HepG2 (cell line): ENCODE measurements at regions not wholly inside any gene's neighbourhood (a gene's known extent, or its start where the extent isn't known, plus 50 kb on each side); places are given as distances from the start of the nearest gene placed in this dataset.

ENCODE experiments used
- ATAC-seq: fragments of 200-7000 bp; cut with Tn5 transposase; 3 replicates; pipeline ENCODE4 v1.9.1; 2020; ENCODE audit warnings: mild to moderate bottlenecking, moderate library complexity
- BruUV-seq: library from RNA; stranded (reverse); fragments of 400-500 nt; replicated peaks from 2 replicates; lab custom pipeline; 2021; lab: Mats Ljungman, UMichigan
- CTCF ChIA-PET: fragments of 300-600 bp; formaldehyde crosslinking; extraction: SDS; loops from one replicate; lab custom pipeline; 2021; ENCODE audit warnings: low total read pairs, inconsistent platforms, low intra/inter-chr PET ratio; lab: Yijun Ruan, JAX
- POLR2A ChIA-PET: fragments of 350-600 bp; sonication (Branson Sonifier 250); formaldehyde crosslinking; loops from one replicate; lab custom pipeline; 2020; ENCODE audit warnings: antibody characterized with exemption, inconsistent platforms; lab: Yijun Ruan, JAX
- DNase-seq: peaks from one replicate; pipeline ENCODE4 v3.0.0-alpha.2; 2015; ENCODE audit warnings: low spot score
- FAIRE-seq: peaks from 3 replicates; lab custom pipeline; 2011; peaks lifted over from hg19 to GRCh38; lab: Jason Lieb, UNC
- H2AFZ ChIP-seq: one replicate; pipeline ENCODE4 v1.6.1; 2011; ENCODE audit warnings: low read length, inconsistent platforms
- H3K27ac ChIP-seq: fragments of 300-600 bp; 3 replicates; pipeline ENCODE4 v1.8.0; 2011; ENCODE audit warnings: mixed run types, mild to moderate bottlenecking, mixed read lengths, low read length, inconsistent platforms; ENCODE audit not compliant: insufficient read depth; ENCODE audit errors: extremely low read length
- H3K27me3 ChIP-seq, 2 experiments: fragments of 200-600 bp in 1 of 2; 2 replicates in 1 of 2; 3 replicates in 1 of 2; pipeline versions ENCODE4 v1.6.0 to v1.8.0; 2011; ENCODE audit warnings: low read length in 2 of 2, mild to moderate bottlenecking in 2 of 2, moderate library complexity in 2 of 2, inconsistent platforms in 1 of 2; ENCODE audit not compliant: insufficient read depth in 2 of 2, control insufficient read depth in 1 of 2
- H3K36me3 ChIP-seq, 2 experiments: fragments of 200-600 bp in 1 of 2; replicated peaks in 1 of 2; 2 replicates in 1 of 2; 3 replicates in 1 of 2; pipeline versions ENCODE4 v1.5.1 to v1.8.0; 2011; ENCODE audit warnings: low read length in 2 of 2, inconsistent platforms in 1 of 2; ENCODE audit not compliant: insufficient read depth in 2 of 2, control insufficient read depth in 1 of 2
- H3K4me1 ChIP-seq: 2 replicates; pipeline ENCODE4 v1.5.1; 2012; ENCODE audit warnings: low read length, inconsistent platforms; ENCODE audit not compliant: insufficient read depth
- H3K4me2 ChIP-seq: 2 replicates; pipeline ENCODE4 v1.6.0; 2011; ENCODE audit warnings: low read depth, low read length, inconsistent platforms
- H3K4me3 ChIP-seq, 3 experiments: fragments of 200-600 bp in 1 of 3; sonication (generic), shearing (Covaris generic) in 1 of 3; replicated peaks in 1 of 3; 2 replicates each; pipeline ENCODE4 v1.5.1; 2011 to 2016; ENCODE audit warnings: low read length in 3 of 3, inconsistent platforms in 2 of 3, low read depth in 2 of 3, mild to moderate bottlenecking in 2 of 3, control low read depth in 1 of 3, mixed read lengths in 1 of 3; ENCODE audit not compliant: insufficient read depth in 1 of 3
- H3K79me2 ChIP-seq: one replicate; pipeline ENCODE4 v1.6.1; 2011; ENCODE audit warnings: low read length, inconsistent platforms; ENCODE audit not compliant: insufficient read depth
- H3K9ac ChIP-seq: 2 replicates; pipeline ENCODE4 v1.6.0; 2011; ENCODE audit warnings: mild to moderate bottlenecking, low read depth, low read length, inconsistent platforms; ENCODE audit not compliant: insufficient read depth
- H3K9me3 ChIP-seq: 2 replicates; pipeline ENCODE4 v1.5.1; 2012; ENCODE audit warnings: mild to moderate bottlenecking, low read length
- H4K20me1 ChIP-seq: 2 replicates; pipeline ENCODE4 v1.6.0; 2011; ENCODE audit warnings: inconsistent platforms, mild to moderate bottlenecking, low read length, moderate library complexity; ENCODE audit not compliant: insufficient read depth
- FOXA1 ChIP-seq, 2 experiments: fragments of 450-650 bp in 1 of 2; sonication (generic) in 1 of 2; formaldehyde crosslinking in 1 of 2; IDR thresholded peaks; 2 replicates each; pipeline versions ENCODE4 v1.4.0 to v1.6.1; 2016 to 2020; ENCODE audit warnings: missing genetic modification reagents in 1 of 2
- FOXK2 ChIP-seq: fragments of 450-650 bp; IDR thresholded peaks from 2 replicates; pipeline ENCODE4 v1.6.1; 2016
- NPAS2 ChIP-seq: sonication (generic); formaldehyde crosslinking; IDR thresholded peaks from 2 replicates; pipeline ENCODE4 v1.8.0; 2022; ENCODE audit warnings: mild to moderate bottlenecking, missing genetic modification reagents, borderline replicate concordance
- RFX3 ChIP-seq: IDR thresholded peaks from 2 replicates; pipeline ENCODE4 v1.6.1; 2016; ENCODE audit warnings: missing biosample characterization, missing genetic modification reagents
- ZIK1 ChIP-seq: sonication (generic); formaldehyde crosslinking; IDR thresholded peaks from 2 replicates; pipeline ENCODE4 v1.5.0; 2020; ENCODE audit warnings: mild to moderate bottlenecking, low read depth, missing genetic modification reagents, borderline replicate concordance
- ZSCAN25 ChIP-seq: sonication (generic); formaldehyde crosslinking; IDR thresholded peaks from 2 replicates; pipeline ENCODE4 v1.8.0; 2022; ENCODE audit warnings: mild to moderate bottlenecking, missing genetic modification reagents
- WGBS: methylation state at CpG from one replicate; pipeline ENCODE4 v1.1.6; 2017; ENCODE audit warnings: low lambda C conversion rate; 5-methylcytosine and 5-hydroxymethylcytosine counted together
- in situ Hi-C: cut with HindIII; loops from 2 replicates; pipeline ENCODE4 v1.10.0; 2017; ENCODE audit warnings: low pct_unique_long_range_greater_than_20kb; ENCODE audit not compliant: extremely low pct_ligation_motif_present
- intact Hi-C: fragments of 100-400 bp; cut with micrococcal nuclease; formaldehyde crosslinking; loops from one replicate; pipeline ENCODE4 v1.10.0; 2022; ENCODE audit not compliant: unreplicated experiment
- TF ChIP-seq, protein P1 (sequence below): sonication (generic); formaldehyde crosslinking; IDR thresholded peaks from 2 replicates; pipeline ENCODE4 v1.4.0; 2020; ENCODE audit warnings: mild to moderate bottlenecking, missing genetic modification reagents
- TF ChIP-seq, protein P2 (sequence below): sonication (generic); formaldehyde crosslinking; IDR thresholded peaks from 2 replicates; pipeline ENCODE4 v1.4.0; 2020; ENCODE audit warnings: missing genetic modification reagents, borderline replicate concordance
- TF ChIP-seq, protein P3 (sequence below): sonication (generic); formaldehyde crosslinking; IDR thresholded peaks from 2 replicates; pipeline ENCODE4 v1.4.0; 2020; ENCODE audit warnings: missing genetic modification reagents
- TF ChIP-seq, protein P4 (sequence below): IDR thresholded peaks from 2 replicates; pipeline ENCODE4 v1.6.1; 2016; ENCODE audit warnings: low read depth, control low read depth
- TF ChIP-seq, protein P5 (sequence below): sonication (generic); formaldehyde crosslinking; IDR thresholded peaks from 2 replicates; pipeline ENCODE4 v1.4.0; 2020; ENCODE audit warnings: missing genetic modification reagents

DNA sequence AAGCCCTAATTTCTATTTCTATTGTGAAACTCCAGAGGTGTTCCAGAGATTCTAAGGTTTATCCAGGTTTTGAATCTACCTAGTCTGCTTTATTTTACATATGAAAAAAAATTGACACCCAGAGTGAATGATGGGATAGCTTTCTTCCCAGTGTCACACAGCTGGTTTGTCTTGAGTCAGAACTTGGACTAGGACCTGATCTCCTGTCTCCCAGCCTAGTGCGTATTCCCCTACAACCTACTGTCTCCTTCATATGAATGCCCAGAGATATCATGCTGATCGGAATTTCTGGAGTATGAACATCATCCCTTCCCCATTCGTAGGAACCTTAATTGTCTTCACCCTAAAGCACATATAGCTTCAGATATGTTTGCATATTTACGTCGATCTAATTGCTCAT lies 524.2 kb downstream of the SPATA31D1 start:
- Histone ChIP-seq H3K79me2 (no peaks in the 10 kb centered on the region), H2AFZ (no peak overlapping the region), H3K9me3 (0 out of 2 replicates have a peak, but pooled peaks cover 6% of the 10 kb centered on the region), H3K4me3 (no peak overlapping the region), H3K4me2 (no peak overlapping the region), H3K4me1 (no peaks in the 10 kb centered on the region), H3K27me3 (no peaks in the 10 kb centered on the region), H3K9ac (no peak overlapping the region), H4K20me1 (no peaks in the 10 kb centered on the region), H3K36me3 (no peaks in the 10 kb centered on the region), H3K27ac (no peak overlapping the region)
- WGBS: 48% methylated on average over 5 of the region's 5 CpGs
- no peak for ATAC-seq
- POLR2A ChIA-PET: no interaction called here
- FAIRE-seq: no peak
- in situ Hi-C loops (no loop called here), intact Hi-C loops (no loop called here)
- TF ChIP-seq, protein P1, sequence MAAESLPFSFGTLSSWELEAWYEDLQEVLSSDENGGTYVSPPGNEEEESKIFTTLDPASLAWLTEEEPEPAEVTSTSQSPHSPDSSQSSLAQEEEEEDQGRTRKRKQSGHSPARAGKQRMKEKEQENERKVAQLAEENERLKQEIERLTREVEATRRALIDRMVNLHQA (CRISPR knock-in tag): no peak
- CTCF ChIA-PET: no interaction called here
- no TSS peak for BruUV-seq
- DNase-seq: no peak

DNA sequence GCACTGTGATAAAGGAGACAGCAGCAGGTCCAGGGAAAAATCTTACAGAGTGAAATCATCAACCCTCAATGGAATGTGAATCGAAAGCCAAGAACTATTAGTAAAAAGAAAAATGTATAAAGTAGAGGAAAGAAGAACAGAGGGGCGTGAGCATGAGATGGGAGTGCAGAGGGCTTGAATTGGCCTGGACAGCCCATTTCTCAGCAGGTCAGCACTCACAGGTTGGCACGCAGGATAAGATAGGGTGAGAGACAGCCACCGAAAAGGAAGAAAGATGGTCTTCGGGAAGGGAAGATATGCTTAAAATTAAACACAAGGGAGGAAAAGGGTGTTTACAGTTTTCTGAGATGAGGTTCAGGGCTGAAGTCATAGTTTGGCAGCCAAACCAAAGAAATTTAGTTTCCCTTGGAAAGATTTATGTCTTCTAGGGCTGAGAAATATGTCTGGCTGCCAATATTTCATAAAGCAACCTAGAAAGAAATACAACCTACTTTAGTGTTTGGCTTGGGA lies 524.7 kb downstream of the SPATA31D1 start:
- intact Hi-C loops: no loop called here
- no peaks in the 10 kb centered on the region for H3K4me1 ChIP-seq
- no peak overlapping the region for H2AFZ ChIP-seq
- in situ Hi-C loops: no loop called here
- no peak overlapping the region for H3K4me2 ChIP-seq
- ATAC-seq (no peak), DNase-seq (no peak), FAIRE-seq (no peak)
- no peaks in the 10 kb centered on the region for H3K27me3 ChIP-seq
- no peak overlapping the region for H3K27ac ChIP-seq
- no TSS peak for BruUV-seq
- H3K79me2 ChIP-seq: no peaks in the 10 kb centered on the region
- POLR2A ChIA-PET: no interaction called here
- CTCF ChIA-PET: no interaction called here
- H3K4me3 ChIP-seq: no peak overlapping the region
- 0 out of 2 replicates have a peak, but pooled peaks cover 6% of the 10 kb centered on the region for H3K9me3 ChIP-seq
- no peaks in the 10 kb centered on the region for H4K20me1 ChIP-seq
- no peaks in the 10 kb centered on the region for H3K36me3 ChIP-seq
- H3K9ac ChIP-seq: no peak overlapping the region
- 52% methylated on average over 5 of the region's 5 CpGs for WGBS
- TF ChIP-seq ZSCAN25 (CRISPR knock-in tag) (no peak), FOXA1 (IDR thresholded peaks at IDR 0.05) (no peak), FOXA1 (CRISPR knock-in tag; IDR thresholded peaks at IDR 0.05) (no peak), RFX3 (CRISPR knock-in tag) (no peak), ZIK1 (CRISPR knock-in tag) (no peak), NPAS2 (CRISPR knock-in tag) (no peak), FOXK2 (no peak)
- TF ChIP-seq, protein P2, sequence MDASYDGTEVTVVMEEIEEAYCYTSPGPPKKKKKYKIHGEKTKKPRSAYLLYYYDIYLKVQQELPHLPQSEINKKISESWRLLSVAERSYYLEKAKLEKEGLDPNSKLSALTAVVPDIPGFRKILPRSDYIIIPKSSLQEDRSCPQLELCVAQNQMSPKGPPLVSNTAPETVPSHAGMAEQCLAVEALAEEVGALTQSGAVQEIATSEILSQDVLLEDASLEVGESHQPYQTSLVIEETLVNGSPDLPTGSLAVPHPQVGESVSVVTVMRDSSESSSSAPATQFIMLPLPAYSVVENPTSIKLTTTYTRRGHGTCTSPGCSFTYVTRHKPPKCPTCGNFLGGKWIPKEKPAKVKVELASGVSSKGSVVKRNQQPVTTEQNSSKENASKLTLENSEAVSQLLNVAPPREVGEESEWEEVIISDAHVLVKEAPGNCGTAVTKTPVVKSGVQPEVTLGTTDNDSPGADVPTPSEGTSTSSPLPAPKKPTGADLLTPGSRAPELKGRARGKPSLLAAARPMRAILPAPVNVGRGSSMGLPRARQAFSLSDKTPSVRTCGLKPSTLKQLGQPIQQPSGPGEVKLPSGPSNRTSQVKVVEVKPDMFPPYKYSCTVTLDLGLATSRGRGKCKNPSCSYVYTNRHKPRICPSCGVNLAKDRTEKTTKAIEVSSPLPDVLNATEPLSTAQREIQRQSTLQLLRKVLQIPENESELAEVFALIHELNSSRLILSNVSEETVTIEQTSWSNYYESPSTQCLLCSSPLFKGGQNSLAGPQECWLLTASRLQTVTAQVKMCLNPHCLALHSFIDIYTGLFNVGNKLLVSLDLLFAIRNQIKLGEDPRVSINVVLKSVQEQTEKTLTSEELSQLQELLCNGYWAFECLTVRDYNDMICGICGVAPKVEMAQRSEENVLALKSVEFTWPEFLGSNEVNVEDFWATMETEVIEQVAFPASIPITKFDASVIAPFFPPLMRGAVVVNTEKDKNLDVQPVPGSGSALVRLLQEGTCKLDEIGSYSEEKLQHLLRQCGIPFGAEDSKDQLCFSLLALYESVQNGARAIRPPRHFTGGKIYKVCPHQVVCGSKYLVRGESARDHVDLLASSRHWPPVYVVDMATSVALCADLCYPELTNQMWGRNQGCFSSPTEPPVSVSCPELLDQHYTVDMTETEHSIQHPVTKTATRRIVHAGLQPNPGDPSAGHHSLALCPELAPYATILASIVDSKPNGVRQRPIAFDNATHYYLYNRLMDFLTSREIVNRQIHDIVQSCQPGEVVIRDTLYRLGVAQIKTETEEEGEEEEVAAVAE (CRISPR knock-in tag): no peak
- TF ChIP-seq, protein P3, sequence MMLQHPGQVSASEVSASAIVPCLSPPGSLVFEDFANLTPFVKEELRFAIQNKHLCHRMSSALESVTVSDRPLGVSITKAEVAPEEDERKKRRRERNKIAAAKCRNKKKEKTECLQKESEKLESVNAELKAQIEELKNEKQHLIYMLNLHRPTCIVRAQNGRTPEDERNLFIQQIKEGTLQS (CRISPR knock-in tag): no peak
- TF ChIP-seq, protein P4, sequence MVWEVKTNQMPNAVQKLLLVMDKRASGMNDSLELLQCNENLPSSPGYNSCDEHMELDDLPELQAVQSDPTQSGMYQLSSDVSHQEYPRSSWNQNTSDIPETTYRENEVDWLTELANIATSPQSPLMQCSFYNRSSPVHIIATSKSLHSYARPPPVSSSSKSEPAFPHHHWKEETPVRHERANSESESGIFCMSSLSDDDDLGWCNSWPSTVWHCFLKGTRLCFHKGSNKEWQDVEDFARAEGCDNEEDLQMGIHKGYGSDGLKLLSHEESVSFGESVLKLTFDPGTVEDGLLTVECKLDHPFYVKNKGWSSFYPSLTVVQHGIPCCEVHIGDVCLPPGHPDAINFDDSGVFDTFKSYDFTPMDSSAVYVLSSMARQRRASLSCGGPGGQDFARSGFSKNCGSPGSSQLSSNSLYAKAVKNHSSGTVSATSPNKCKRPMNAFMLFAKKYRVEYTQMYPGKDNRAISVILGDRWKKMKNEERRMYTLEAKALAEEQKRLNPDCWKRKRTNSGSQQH (CRISPR knock-in tag): no peak
- TF ChIP-seq, protein P5, sequence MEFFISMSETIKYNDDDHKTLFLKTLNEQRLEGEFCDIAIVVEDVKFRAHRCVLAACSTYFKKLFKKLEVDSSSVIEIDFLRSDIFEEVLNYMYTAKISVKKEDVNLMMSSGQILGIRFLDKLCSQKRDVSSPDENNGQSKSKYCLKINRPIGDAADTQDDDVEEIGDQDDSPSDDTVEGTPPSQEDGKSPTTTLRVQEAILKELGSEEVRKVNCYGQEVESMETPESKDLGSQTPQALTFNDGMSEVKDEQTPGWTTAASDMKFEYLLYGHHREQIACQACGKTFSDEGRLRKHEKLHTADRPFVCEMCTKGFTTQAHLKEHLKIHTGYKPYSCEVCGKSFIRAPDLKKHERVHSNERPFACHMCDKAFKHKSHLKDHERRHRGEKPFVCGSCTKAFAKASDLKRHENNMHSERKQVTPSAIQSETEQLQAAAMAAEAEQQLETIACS (CRISPR knock-in tag): no peak
